Neutrophil (primary cell): ENCODE measurements at regions not wholly inside any gene's neighbourhood (a gene's known extent, or its start where the extent isn't known, plus 50 kb on each side); places are given as distances from the start of the nearest gene placed in this dataset.

Experiments used
- H3K27ac ChIP-seq: fragments of 200-600 bp; sonication (generic); 2 replicates; pipeline ENCODE4 v1.5.1; 2016; ENCODE audit warnings: mild to moderate bottlenecking, moderate library complexity
- H3K27me3 ChIP-seq: fragments of 200-600 bp; sonication (generic); 2 replicates; pipeline ENCODE4 v1.6.0; 2016; ENCODE audit warnings: mild to moderate bottlenecking
- H3K36me3 ChIP-seq: fragments of 200-600 bp; sonication (generic); 2 replicates; pipeline ENCODE4 v1.5.1; 2017
- H3K4me1 ChIP-seq, 2 experiments: fragments of 200-600 bp in 1 of 2; sonication (generic) in 1 of 2; 1 replicate in 1 of 2; 2 replicates in 1 of 2; pipeline versions ENCODE4 v1.5.1 to v1.6.1; 2013 to 2016; ENCODE audit warnings: low read depth in 1 of 2, low read length in 1 of 2, mild to moderate bottlenecking in 1 of 2, moderate library complexity in 1 of 2; ENCODE audit not compliant: control insufficient read depth in 1 of 2, insufficient read depth in 1 of 2
- H3K4me3 ChIP-seq, 2 experiments: fragments of 200-600 bp in 1 of 2; sonication (generic) in 1 of 2; 1 replicate in 1 of 2; 2 replicates in 1 of 2; pipeline ENCODE4 v1.5.1; 2013 to 2016; ENCODE audit warnings: low read depth in 1 of 2, low read length in 1 of 2, mild to moderate bottlenecking in 1 of 2, moderate library complexity in 1 of 2
- H3K9me3 ChIP-seq: fragments of 200-600 bp; sonication (generic); 2 replicates; pipeline ENCODE4 v1.5.1; 2016
- CTCF ChIP-seq: fragments of 200-600 bp; sonication (generic); IDR thresholded peaks from 2 replicates; pipeline ENCODE4 v1.5.1; 2016; ENCODE audit warnings: antibody characterized with exemption

- H3K27ac ChIP-seq: no peak overlapping the region
- H3K4me3 ChIP-seq: no peak overlapping the region
- H3K36me3 ChIP-seq: no peaks in the 10 kb centered on the region
- TF ChIP-seq CTCF: no peak
- peaks cover 16% of the 10 kb centered on the region for H3K27me3 ChIP-seq
- no peaks in the 10 kb centered on the region for H3K4me1 ChIP-seq
- H3K9me3 ChIP-seq: no peaks in the 10 kb centered on the region
Observed at GRCh38 chr20:58600756-58601155, 50.3 kb upstream of the STX16 start.

- Histone ChIP-seq H3K36me3 (no peaks in the 10 kb centered on the region), H3K9me3 (no peaks in the 10 kb centered on the region), H3K4me3 (no peak overlapping the region), H3K27ac (no peak overlapping the region), H3K27me3 (peaks cover 16% of the 10 kb centered on the region), H3K4me1 (no peaks in the 10 kb centered on the region)
- no peak for TF ChIP-seq CTCF
Observed at GRCh38 chr20:58599966-58600365, 51.1 kb upstream of the STX16 start.

DNA sequence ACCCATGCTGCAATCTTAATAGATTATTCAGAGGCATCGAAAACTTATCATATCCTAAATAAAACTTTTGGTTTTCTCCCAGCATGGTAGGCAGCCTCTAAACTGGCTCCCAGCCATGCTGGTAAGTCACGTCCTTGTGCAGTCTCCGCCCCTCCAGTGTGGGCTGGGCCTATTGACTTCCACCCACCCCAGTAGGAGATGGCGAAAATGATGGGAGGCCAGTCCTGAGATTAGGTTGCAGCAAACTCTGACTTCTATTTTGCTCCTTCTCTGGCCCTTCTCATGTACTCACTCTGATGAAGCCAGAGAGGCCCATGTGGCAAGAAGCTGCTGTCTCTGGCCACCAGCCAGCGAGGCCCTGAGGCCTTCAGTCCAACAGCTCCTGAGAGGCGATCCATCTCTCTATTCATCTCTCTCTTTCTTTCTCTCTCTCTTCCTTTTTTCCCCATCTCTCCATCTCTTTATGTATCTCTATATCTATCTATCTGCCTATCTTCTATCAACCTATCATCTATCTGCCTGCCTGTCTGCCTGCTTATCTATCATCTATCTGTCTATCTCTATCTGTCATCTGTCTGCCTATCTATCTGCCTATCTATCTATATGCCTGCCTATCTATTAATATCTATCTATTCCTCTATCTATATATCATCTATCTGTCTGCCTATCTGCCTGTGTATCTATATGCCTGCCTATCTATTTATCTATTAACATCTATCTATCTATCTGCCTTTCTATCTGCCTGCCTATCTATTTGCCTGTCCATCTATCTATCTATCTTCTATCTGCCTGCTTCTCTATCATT is 52.7 kb upstream of the STX16 start:
- H3K27me3 ChIP-seq: peaks cover 28% of the 10 kb centered on the region
- no peak for TF ChIP-seq CTCF
- H3K9me3 ChIP-seq: no peaks in the 10 kb centered on the region
- no peaks in the 10 kb centered on the region for H3K4me1 ChIP-seq
- no peak overlapping the region for H3K4me3 ChIP-seq
- H3K36me3 ChIP-seq: no peaks in the 10 kb centered on the region
- no peak overlapping the region for H3K27ac ChIP-seq

DNA sequence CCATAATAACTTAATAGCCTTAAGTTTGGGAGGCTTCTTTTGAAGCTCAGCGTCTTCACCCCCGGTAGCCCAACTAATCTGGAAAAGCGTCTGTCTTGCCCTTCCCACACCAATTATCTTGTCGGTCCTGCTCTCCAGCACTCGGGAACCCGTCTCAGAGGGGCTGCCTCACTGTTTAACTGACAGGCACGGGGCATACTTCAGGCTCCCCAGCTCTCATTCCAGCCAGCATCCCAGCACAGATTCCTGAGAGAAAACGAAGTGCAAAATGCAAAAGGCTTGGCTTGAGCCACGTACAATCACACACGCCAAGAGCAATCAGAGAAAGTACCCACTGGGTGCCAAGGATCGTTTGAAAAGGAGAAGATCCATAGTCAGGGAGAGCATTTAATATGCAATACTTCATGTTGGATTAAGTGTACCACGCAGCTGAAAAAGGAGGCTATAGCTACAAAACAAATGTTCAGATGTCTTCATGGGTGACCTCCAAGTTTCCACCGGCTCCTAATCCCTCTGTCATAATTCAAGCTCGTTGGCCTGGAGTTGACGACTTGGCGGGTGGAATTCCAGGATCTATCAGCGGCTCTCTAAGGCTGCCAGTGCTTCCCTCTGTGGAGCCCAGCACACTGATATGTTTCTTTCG is 53.7 kb upstream of the STX16 start:
- no peak overlapping the region for H3K4me3 ChIP-seq
- no peaks in the 10 kb centered on the region for H3K4me1 ChIP-seq
- H3K27ac ChIP-seq: no peak overlapping the region
- H3K36me3 ChIP-seq: no peaks in the 10 kb centered on the region
- peaks cover 32% of the 10 kb centered on the region for H3K27me3 ChIP-seq
- TF ChIP-seq CTCF: no peak
- no peaks in the 10 kb centered on the region for H3K9me3 ChIP-seq

DNA sequence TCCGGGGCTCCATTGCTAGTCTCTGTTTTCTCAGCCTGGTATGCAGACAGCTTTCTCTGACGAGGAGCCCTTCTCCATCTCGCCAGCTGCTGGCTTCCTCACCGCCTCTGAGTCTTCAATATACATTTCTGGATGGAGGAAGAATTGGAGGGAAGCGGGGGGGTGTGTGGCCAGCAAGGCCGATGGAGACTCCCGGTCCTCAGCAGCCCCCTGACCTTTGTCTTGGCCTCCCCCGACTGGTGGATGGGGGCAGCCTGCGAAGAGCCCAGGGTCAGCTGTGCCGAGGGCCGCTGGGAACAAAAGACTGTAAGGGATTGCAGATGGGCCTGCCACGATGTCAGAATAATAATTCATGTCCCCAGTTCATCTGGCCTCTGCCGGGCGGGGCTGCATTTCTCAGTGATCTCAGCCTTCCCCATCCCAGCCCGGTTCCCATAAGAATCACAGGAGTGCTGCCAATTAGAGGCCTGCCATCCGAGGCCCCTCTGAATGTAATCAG is 54.3 kb upstream of the STX16 start:
- Histone ChIP-seq H3K4me3 (no peak overlapping the region), H3K9me3 (no peaks in the 10 kb centered on the region), H3K36me3 (no peaks in the 10 kb centered on the region), H3K4me1 (no peaks in the 10 kb centered on the region), H3K27ac (no peak overlapping the region), H3K27me3 (peaks cover 36% of the 10 kb centered on the region)
- no peak for TF ChIP-seq CTCF
